ENCODE measurements at regions not wholly inside any gene's neighbourhood (a gene's known extent, or its start where the extent isn't known, plus 50 kb on each side); places are given as distances from the start of the nearest gene placed in this dataset.

- H3K27ac Mint-ChIP-seq (ENCODE audit: unreplicated experiment): no peak overlapping the region
- no peaks in the 10 kb centered on the region for H3K9me3 Mint-ChIP-seq (ENCODE audit: unreplicated experiment)
- TF ChIP-seq CTCF (IDR thresholded peaks at IDR 0.05; ENCODE audit: partially characterized antibody, unreplicated experiment): no peak
- H3K4me3 Mint-ChIP-seq (ENCODE audit: unreplicated experiment): no peak overlapping the region
- H3K36me3 Mint-ChIP-seq (ENCODE audit: unreplicated experiment): no peaks in the 10 kb centered on the region
- no peaks in the 10 kb centered on the region for H3K27me3 Mint-ChIP-seq (ENCODE audit: unreplicated experiment)
- DNase-seq: no peak
- H3K4me1 Mint-ChIP-seq (ENCODE audit: low read depth, unreplicated experiment): no peaks in the 10 kb centered on the region
Observed at GRCh38 chr3:8387571-8387970, 114.1 kb upstream of the LMCD1 start.

- no peaks in the 10 kb centered on the region for H3K4me1 Mint-ChIP-seq (ENCODE audit: low read depth, unreplicated experiment)
- H3K27me3 Mint-ChIP-seq (ENCODE audit: unreplicated experiment): no peaks in the 10 kb centered on the region
- no peak overlapping the region for H3K4me3 Mint-ChIP-seq (ENCODE audit: unreplicated experiment)
- no peak for DNase-seq
- H3K36me3 Mint-ChIP-seq (ENCODE audit: unreplicated experiment): no peaks in the 10 kb centered on the region
- H3K9me3 Mint-ChIP-seq (ENCODE audit: unreplicated experiment): no peaks in the 10 kb centered on the region
- no peak for TF ChIP-seq CTCF (IDR thresholded peaks at IDR 0.05; ENCODE audit: partially characterized antibody, unreplicated experiment)
- H3K27ac Mint-ChIP-seq (ENCODE audit: unreplicated experiment): no peak overlapping the region
Observed at GRCh38 chr3:8399686-8400085, 101.9 kb upstream of the LMCD1 start.

- Mint-ChIP-seq H3K4me3 (ENCODE audit: unreplicated experiment) (no peak overlapping the region), H3K27ac (ENCODE audit: unreplicated experiment) (no peak overlapping the region), H3K27me3 (ENCODE audit: unreplicated experiment) (no peaks in the 10 kb centered on the region), H3K9me3 (ENCODE audit: unreplicated experiment) (no peaks in the 10 kb centered on the region), H3K4me1 (ENCODE audit: low read depth, unreplicated experiment) (no peaks in the 10 kb centered on the region), H3K36me3 (ENCODE audit: unreplicated experiment) (no peaks in the 10 kb centered on the region)
- no peak for TF ChIP-seq CTCF (IDR thresholded peaks at IDR 0.05; ENCODE audit: partially characterized antibody, unreplicated experiment)
- DNase-seq: no peak
Observed at GRCh38 chr3:8400911-8401310, 100.7 kb upstream of the LMCD1 start.

DNA sequence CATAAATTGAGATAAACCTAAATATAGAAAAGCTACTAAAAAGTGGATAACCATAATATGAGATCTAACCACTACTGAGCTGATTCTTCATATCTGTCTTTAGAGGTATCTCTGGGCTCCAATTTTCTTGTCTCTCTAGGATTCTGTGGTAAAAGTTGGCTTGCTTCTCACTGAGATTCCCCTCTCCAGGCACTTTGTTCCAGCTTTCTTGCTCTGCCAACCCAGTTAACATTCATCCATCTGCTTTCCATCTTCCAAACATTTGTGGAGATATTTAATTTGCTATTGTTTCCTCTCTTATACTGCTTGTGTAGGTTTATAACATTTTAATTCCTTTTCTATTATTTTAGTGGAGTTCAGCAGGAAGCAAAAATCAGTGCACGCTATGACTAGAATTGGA is 97.6 kb upstream of the LMCD1 start:
- Mint-ChIP-seq H3K36me3 (ENCODE audit: unreplicated experiment) (peaks cover 9% of the 10 kb centered on the region), H3K27me3 (ENCODE audit: unreplicated experiment) (no peaks in the 10 kb centered on the region), H3K4me3 (ENCODE audit: unreplicated experiment) (no peak overlapping the region), H3K4me1 (ENCODE audit: low read depth, unreplicated experiment) (no peaks in the 10 kb centered on the region), H3K27ac (ENCODE audit: unreplicated experiment) (no peak overlapping the region), H3K9me3 (ENCODE audit: unreplicated experiment) (no peaks in the 10 kb centered on the region)
- no peak for DNase-seq
- TF ChIP-seq CTCF (IDR thresholded peaks at IDR 0.05; ENCODE audit: partially characterized antibody, unreplicated experiment): no peak

GRCh38 chr3:8405144-8405543 is 96.5 kb upstream of the LMCD1 start:
- H3K27me3 Mint-ChIP-seq (ENCODE audit: unreplicated experiment): no peaks in the 10 kb centered on the region
- H3K4me1 Mint-ChIP-seq (ENCODE audit: low read depth, unreplicated experiment): no peaks in the 10 kb centered on the region
- H3K27ac Mint-ChIP-seq (ENCODE audit: unreplicated experiment): no peak overlapping the region

More at GRCh38 chr3:8405144-8405543, 96.5 kb upstream of the LMCD1 start:
- Mint-ChIP-seq H3K4me3 (ENCODE audit: unreplicated experiment) (no peak overlapping the region), H3K36me3 (ENCODE audit: unreplicated experiment) (peaks cover 9% of the 10 kb centered on the region), H3K9me3 (ENCODE audit: unreplicated experiment) (no peaks in the 10 kb centered on the region)
- DNase-seq: no peak
- no peak for TF ChIP-seq CTCF (IDR thresholded peaks at IDR 0.05; ENCODE audit: partially characterized antibody, unreplicated experiment)
